ENCODE measurements at regions not wholly inside any gene's neighbourhood (a gene's known extent, or its start where the extent isn't known, plus 50 kb on each side); places are given as distances from the start of the nearest gene placed in this dataset.

DNA sequence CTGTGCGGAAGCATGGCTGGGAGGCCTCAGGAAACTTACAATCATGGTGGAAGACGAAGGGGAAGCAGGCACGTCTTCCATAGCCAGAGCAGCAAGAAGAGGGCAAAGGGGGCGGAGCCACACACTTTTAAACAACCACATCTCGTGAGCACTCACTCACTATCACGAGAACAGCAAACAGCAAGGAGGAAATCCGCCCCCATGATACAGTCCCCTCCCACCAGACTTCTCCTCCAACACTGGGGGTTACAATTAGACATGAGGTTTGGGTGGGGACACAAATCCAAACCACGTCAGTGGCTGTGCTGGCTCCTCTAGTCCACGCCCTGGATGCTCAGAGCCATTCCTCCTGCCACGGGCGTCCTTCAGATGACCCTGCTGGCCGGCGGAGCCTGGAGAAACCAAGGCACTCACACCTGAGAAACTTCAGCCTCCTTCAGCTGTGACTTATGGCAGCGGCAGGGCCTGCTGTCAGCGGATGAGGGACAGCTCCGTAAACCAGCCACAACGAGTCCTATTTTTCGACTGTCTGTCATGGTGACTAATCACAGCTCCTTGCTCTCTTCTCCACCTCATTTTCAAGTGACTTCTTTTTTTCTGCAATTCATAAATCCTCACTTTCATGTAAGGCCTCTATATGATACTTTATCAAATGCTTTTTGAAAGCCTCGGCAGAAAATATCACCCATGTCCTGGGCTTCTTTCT, 167.9 kb upstream of the PFKP start:
- TF ChIP-seq POLR2A (IDR thresholded peaks at IDR 0.05) = no peak
- TF ChIP-seq, protein P1, sequence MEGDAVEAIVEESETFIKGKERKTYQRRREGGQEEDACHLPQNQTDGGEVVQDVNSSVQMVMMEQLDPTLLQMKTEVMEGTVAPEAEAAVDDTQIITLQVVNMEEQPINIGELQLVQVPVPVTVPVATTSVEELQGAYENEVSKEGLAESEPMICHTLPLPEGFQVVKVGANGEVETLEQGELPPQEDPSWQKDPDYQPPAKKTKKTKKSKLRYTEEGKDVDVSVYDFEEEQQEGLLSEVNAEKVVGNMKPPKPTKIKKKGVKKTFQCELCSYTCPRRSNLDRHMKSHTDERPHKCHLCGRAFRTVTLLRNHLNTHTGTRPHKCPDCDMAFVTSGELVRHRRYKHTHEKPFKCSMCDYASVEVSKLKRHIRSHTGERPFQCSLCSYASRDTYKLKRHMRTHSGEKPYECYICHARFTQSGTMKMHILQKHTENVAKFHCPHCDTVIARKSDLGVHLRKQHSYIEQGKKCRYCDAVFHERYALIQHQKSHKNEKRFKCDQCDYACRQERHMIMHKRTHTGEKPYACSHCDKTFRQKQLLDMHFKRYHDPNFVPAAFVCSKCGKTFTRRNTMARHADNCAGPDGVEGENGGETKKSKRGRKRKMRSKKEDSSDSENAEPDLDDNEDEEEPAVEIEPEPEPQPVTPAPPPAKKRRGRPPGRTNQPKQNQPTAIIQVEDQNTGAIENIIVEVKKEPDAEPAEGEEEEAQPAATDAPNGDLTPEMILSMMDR (IDR thresholded peaks at IDR 0.05) = no peak
